ENCODE measurements at regions not wholly inside any gene's neighbourhood (a gene's known extent, or its start where the extent isn't known, plus 50 kb on each side); places are given as distances from the start of the nearest gene placed in this dataset.
"Not testable (repeated sequence)": the region's sequence is repeated elsewhere in the genome, so short reads cannot be mapped to it uniquely, and the experiment has no call there.

- ATAC-seq (ENCODE audit: low read depth in 2 of 2), result no peak
- Mint-ChIP-seq H3K9me3 (peaks cover 0 to 6% (median 0%) of the 10 kb centered on the region in 7 donors), H3K4me3 (no peak overlapping the region), H3K36me3 (peaks cover 4% of the 10 kb centered on the region), H3K27ac (no peak overlapping the region), H3K27me3 (no peaks in the 10 kb centered on the region), H3K4me1 (no peaks in the 10 kb centered on the region)
- H3K4me1 ChIP-seq (ENCODE audit: control insufficient read depth, insufficient read depth, low read length, poor library complexity, severe bottlenecking), result no peaks in the 10 kb centered on the region
- no peak for DNase-seq
- no peaks in the 10 kb centered on the region for H3K36me3 ChIP-seq (ENCODE audit: control insufficient read depth, insufficient read depth, low read length)
- no peaks in the 10 kb centered on the region for H3K27me3 ChIP-seq (ENCODE audit: control insufficient read depth, insufficient read depth, low read length)
- H3K9me3 ChIP-seq (ENCODE audit: control insufficient read depth in 2 of 2, low read length in 2 of 2), result no peaks in the 10 kb centered on the region
- H3K27ac ChIP-seq (ENCODE audit: insufficient read depth, low read length, poor library complexity, severe bottlenecking), result no peak overlapping the region
- no peak overlapping the region for H3K4me3 ChIP-seq (ENCODE audit: low read depth, low read length)
Observed at GRCh38 chr12:91703491-91704283, 442.0 kb downstream of the BTG1 start.

GRCh38 chr12:91702843-91703425, 442.7 kb downstream of the BTG1 start:
- no peak overlapping the region for H3K4me3 Mint-ChIP-seq
- no peak overlapping the region for H3K27ac Mint-ChIP-seq
- Histone ChIP-seq H3K4me3 (ENCODE audit: low read depth, low read length) (no peak overlapping the region), H3K4me1 (ENCODE audit: control insufficient read depth, insufficient read depth, low read length, poor library complexity, severe bottlenecking) (no peaks in the 10 kb centered on the region), H3K36me3 (ENCODE audit: control insufficient read depth, insufficient read depth, low read length) (no peaks in the 10 kb centered on the region), H3K27ac (ENCODE audit: insufficient read depth, low read length, poor library complexity, severe bottlenecking) (no peak overlapping the region), H3K27me3 (ENCODE audit: control insufficient read depth, insufficient read depth, low read length) (no peaks in the 10 kb centered on the region), H3K9me3 (ENCODE audit: control insufficient read depth in 2 of 2, low read length in 2 of 2) (no peaks in the 10 kb centered on the region)
- ATAC-seq (ENCODE audit: low read depth in 2 of 2) (no peak), DNase-seq (no peak)
- H3K36me3 Mint-ChIP-seq, result peaks cover 4% of the 10 kb centered on the region
- H3K9me3 Mint-ChIP-seq, result peaks cover 0 to 7% (median 0%) of the 10 kb centered on the region in 7 donors
- no peaks in the 10 kb centered on the region for H3K27me3 Mint-ChIP-seq
- H3K4me1 Mint-ChIP-seq, result no peaks in the 10 kb centered on the region

- H3K4me3 Mint-ChIP-seq, result no peak overlapping the region
- H3K27me3 ChIP-seq (ENCODE audit: control insufficient read depth, insufficient read depth, low read length), result no peaks in the 10 kb centered on the region
- H3K9me3 Mint-ChIP-seq, result peaks cover 0 to 11% (median 6%) of the 10 kb centered on the region in 7 donors
- no peak overlapping the region for H3K4me3 ChIP-seq (ENCODE audit: low read depth, low read length)
- no peaks in the 10 kb centered on the region for H3K4me1 ChIP-seq (ENCODE audit: control insufficient read depth, insufficient read depth, low read length, poor library complexity, severe bottlenecking)
- no peaks in the 10 kb centered on the region for H3K4me1 Mint-ChIP-seq
- H3K27ac ChIP-seq (ENCODE audit: insufficient read depth, low read length, poor library complexity, severe bottlenecking), result no peak overlapping the region
- DNase-seq (no peak), ATAC-seq (ENCODE audit: low read depth in 2 of 2) (no peak)
- no peaks in the 10 kb centered on the region for H3K27me3 Mint-ChIP-seq
- H3K36me3 Mint-ChIP-seq, result peaks cover 3% of the 10 kb centered on the region
- no peaks in the 10 kb centered on the region for H3K36me3 ChIP-seq (ENCODE audit: control insufficient read depth, insufficient read depth, low read length)
- no peaks in the 10 kb centered on the region for H3K9me3 ChIP-seq (ENCODE audit: control insufficient read depth in 2 of 2, low read length in 2 of 2)
- peak overlapping the region in 1 of 3 donors; percentile 58 for H3K27ac Mint-ChIP-seq
Observed at GRCh38 chr12:91695964-91696363, 449.7 kb downstream of the BTG1 start.

- not testable (repeated sequence) for DNase-seq; H3K4me1 Mint-ChIP-seq; H3K27me3 ChIP-seq (ENCODE audit: control insufficient read depth, insufficient read depth, low read length); H3K36me3 Mint-ChIP-seq; H3K4me3 ChIP-seq (ENCODE audit: low read depth, low read length); H3K9me3 ChIP-seq (ENCODE audit: control insufficient read depth in 2 of 2, low read length in 2 of 2); H3K27ac Mint-ChIP-seq; H3K27me3 Mint-ChIP-seq; ATAC-seq (ENCODE audit: low read depth in 2 of 2); H3K4me3 Mint-ChIP-seq; H3K27ac ChIP-seq (ENCODE audit: insufficient read depth, low read length, poor library complexity, severe bottlenecking); H3K36me3 ChIP-seq (ENCODE audit: control insufficient read depth, insufficient read depth, low read length); H3K4me1 ChIP-seq (ENCODE audit: control insufficient read depth, insufficient read depth, low read length, poor library complexity, severe bottlenecking)
- peaks cover 0 to 11% (median 6%) of the 10 kb centered on the region in 7 donors for H3K9me3 Mint-ChIP-seq
Observed at GRCh38 chr12:91695406-91695805, 450.2 kb downstream of the BTG1 start.

GRCh38 chr12:91690531-91690930, 455.1 kb downstream of the BTG1 start:
- no peak for DNase-seq
- H3K27ac ChIP-seq (ENCODE audit: insufficient read depth, low read length, poor library complexity, severe bottlenecking), result no peak overlapping the region
- H3K4me3 Mint-ChIP-seq, result no peak overlapping the region
- no peaks in the 10 kb centered on the region for H3K36me3 ChIP-seq (ENCODE audit: control insufficient read depth, insufficient read depth, low read length)
- H3K27me3 ChIP-seq (ENCODE audit: control insufficient read depth, insufficient read depth, low read length), result no peaks in the 10 kb centered on the region
- no peak overlapping the region for H3K27ac Mint-ChIP-seq
- H3K36me3 Mint-ChIP-seq, result no peaks in the 10 kb centered on the region
- no peaks in the 10 kb centered on the region for H3K4me1 ChIP-seq (ENCODE audit: control insufficient read depth, insufficient read depth, low read length, poor library complexity, severe bottlenecking)
- H3K27me3 Mint-ChIP-seq, result no peaks in the 10 kb centered on the region
- no peaks in the 10 kb centered on the region for H3K9me3 ChIP-seq (ENCODE audit: control insufficient read depth in 2 of 2, low read length in 2 of 2)
- H3K4me1 Mint-ChIP-seq, result peaks cover 8 to 10% (median 9%) of the 10 kb centered on the region in 4 donors
- H3K9me3 Mint-ChIP-seq, result peaks cover 0 to 6% (median 1%) of the 10 kb centered on the region in 7 donors
- ATAC-seq (ENCODE audit: low read depth in 2 of 2), result no peak
- no peak overlapping the region for H3K4me3 ChIP-seq (ENCODE audit: low read depth, low read length)

GRCh38 chr12:91687052-91688017, 458.3 kb downstream of the BTG1 start:
- Histone ChIP-seq H3K27ac (ENCODE audit: insufficient read depth, low read length, poor library complexity, severe bottlenecking) (no peak overlapping the region), H3K9me3 (ENCODE audit: control insufficient read depth in 2 of 2, low read length in 2 of 2) (no peaks in the 10 kb centered on the region), H3K4me3 (ENCODE audit: low read depth, low read length) (no peak overlapping the region), H3K4me1 (ENCODE audit: control insufficient read depth, insufficient read depth, low read length, poor library complexity, severe bottlenecking) (no peaks in the 10 kb centered on the region), H3K36me3 (ENCODE audit: control insufficient read depth, insufficient read depth, low read length) (no peaks in the 10 kb centered on the region), H3K27me3 (ENCODE audit: control insufficient read depth, insufficient read depth, low read length) (no peaks in the 10 kb centered on the region)
- ATAC-seq (ENCODE audit: low read depth in 2 of 2) (peak in 1 of 2 donors; percentile 57), DNase-seq (peak in 1 of 3 donors; percentile 8)
- Mint-ChIP-seq H3K9me3 (peaks cover 0 to 6% (median 0%) of the 10 kb centered on the region in 7 donors), H3K4me1 (peaks cover 8 to 10% (median 9%) of the 10 kb centered on the region in 4 donors), H3K4me3 (no peak overlapping the region), H3K27me3 (no peaks in the 10 kb centered on the region), H3K27ac (peak overlapping the region in 1 of 3 donors; percentile 15), H3K36me3 (no peaks in the 10 kb centered on the region)

- peaks cover 0 to 6% (median 0%) of the 10 kb centered on the region in 7 donors for H3K9me3 Mint-ChIP-seq
- no peak overlapping the region for H3K4me3 ChIP-seq (ENCODE audit: low read depth, low read length)
- no peaks in the 10 kb centered on the region for H3K9me3 ChIP-seq (ENCODE audit: control insufficient read depth in 2 of 2, low read length in 2 of 2)
- no peaks in the 10 kb centered on the region for H3K36me3 Mint-ChIP-seq
- peaks cover 8 to 10% (median 9%) of the 10 kb centered on the region in 4 donors for H3K4me1 Mint-ChIP-seq
- peak in 1 of 2 donors; percentile 46 for ATAC-seq (ENCODE audit: low read depth in 2 of 2)
- H3K27me3 ChIP-seq (ENCODE audit: control insufficient read depth, insufficient read depth, low read length), result no peaks in the 10 kb centered on the region
- no peak overlapping the region for H3K27ac ChIP-seq (ENCODE audit: insufficient read depth, low read length, poor library complexity, severe bottlenecking)
- no peak overlapping the region for H3K4me3 Mint-ChIP-seq
- H3K27ac Mint-ChIP-seq, result peak overlapping the region in 1 of 3 donors; percentile 57
- H3K36me3 ChIP-seq (ENCODE audit: control insufficient read depth, insufficient read depth, low read length), result no peaks in the 10 kb centered on the region
- H3K4me1 ChIP-seq (ENCODE audit: control insufficient read depth, insufficient read depth, low read length, poor library complexity, severe bottlenecking), result no peaks in the 10 kb centered on the region
- DNase-seq, result no peak
- H3K27me3 Mint-ChIP-seq, result no peaks in the 10 kb centered on the region
Observed at GRCh38 chr12:91685917-91686316, 459.7 kb downstream of the BTG1 start.
